ENCODE measurements at regions not wholly inside any gene's neighbourhood (a gene's known extent, or its start where the extent isn't known, plus 50 kb on each side); places are given as distances from the start of the nearest gene placed in this dataset.

GRCh38 chr2:138841459-138841858 is 61.3 kb upstream of the NXPH2 start:
- ChIA-PET POLR2A (no interaction called here), CTCF (interaction anchor here (1.1 kb wide), 1 partner anchor 975 kb away, joined by 3 read pairs; no protein-coding TSS in a partner anchor)
- Histone ChIP-seq H3K36me3 (ENCODE audit: control insufficient read depth in 2 of 2, extremely low read depth in 1 of 2, insufficient read depth in 2 of 2, low read length in 2 of 2) (no peaks in the 10 kb centered on the region), H2AFZ (ENCODE audit: low read depth, low read length) (no peak overlapping the region), H3K27ac (ENCODE audit: insufficient read depth, low read depth, low read length) (no peak overlapping the region), H3K9me3 (replicated peaks; ENCODE audit: control insufficient read depth, insufficient read depth, low read length) (no peaks in the 10 kb centered on the region), H4K20me1 (replicated peaks; ENCODE audit: control insufficient read depth, extremely low read depth, insufficient read depth, low read length) (no peaks in the 10 kb centered on the region), H3K4me2 (ENCODE audit: insufficient read depth, low read length) (no peak overlapping the region), H3K4me3 (replicated peaks in 1 of 3; ENCODE audit: insufficient read depth in 1 of 3, low read depth in 1 of 3, low read length in 3 of 3) (no peak overlapping the region), H3K9me1 (replicated peaks; ENCODE audit: control insufficient read depth, extremely low read depth, insufficient read depth, low read length) (no peaks in the 10 kb centered on the region), H3K4me1 (ENCODE audit: control insufficient read depth, extremely low read depth, insufficient read depth, low read length) (no peaks in the 10 kb centered on the region), H3K27me3 (ENCODE audit: control insufficient read depth in 2 of 2, insufficient read depth in 2 of 2, low read length in 2 of 2) (no peaks in the 10 kb centered on the region), H3K9ac (replicated peaks; ENCODE audit: extremely low read depth, insufficient read depth, low read length) (no peak overlapping the region), H3K79me2 (ENCODE audit: control insufficient read depth, insufficient read depth, low read length) (no peaks in the 10 kb centered on the region)
- intact Hi-C loops (cut with micrococcal nuclease), result no loop called here
- dilution Hi-C loops (cut with MboI; ENCODE audit: extremely low pct_ligation_motif_present, low sequenced_read_pairs), result no loop called here
- TF ChIP-seq MYC (IDR thresholded peaks at IDR 0.05; ENCODE audit: low read depth, low read length) (no peak), FOS (IDR thresholded peaks at IDR 0.05; ENCODE audit: borderline replicate concordance, insufficient read depth, low read length) (no peak), JUN (IDR thresholded peaks at IDR 0.05; ENCODE audit: borderline replicate concordance, insufficient read depth, insufficient read length, low read depth) (no peak), GATA2 (IDR thresholded peaks at IDR 0.05; ENCODE audit: insufficient read depth, insufficient read length, low read depth, low read length) (no peak), EZH2 (IDR thresholded peaks at IDR 0.05; ENCODE audit: borderline replicate concordance, low read depth, low read length, severe bottlenecking) (no peak), POLR2A (IDR thresholded peaks at IDR 0.05; ENCODE audit: low read depth, low read length) (no peak), CTCF (IDR thresholded peaks at IDR 0.05; ENCODE audit: extremely low read depth in 1 of 2, insufficient read depth in 1 of 2, low read depth in 1 of 2, low read length in 2 of 2) (no peak), POLR2AphosphoS5 (IDR thresholded peaks at IDR 0.05; ENCODE audit: insufficient read depth, low read depth, low read length) (no peak)
- TF ChIP-seq, protein P1, sequence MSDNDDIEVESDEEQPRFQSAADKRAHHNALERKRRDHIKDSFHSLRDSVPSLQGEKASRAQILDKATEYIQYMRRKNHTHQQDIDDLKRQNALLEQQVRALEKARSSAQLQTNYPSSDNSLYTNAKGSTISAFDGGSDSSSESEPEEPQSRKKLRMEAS (IDR thresholded peaks at IDR 0.05; ENCODE audit: insufficient read depth, insufficient read length), result no peak
- no TSS peak for BruUV-seq (replicated peaks)
- DNase-seq (ENCODE audit: low read depth, low spot score) (no peak), FAIRE-seq (no peak)
